Ishikawa (cell line): ENCODE measurements at regions not wholly inside any gene's neighbourhood (a gene's known extent, or its start where the extent isn't known, plus 50 kb on each side); places are given as distances from the start of the nearest gene placed in this dataset.

Experiments
- CEBPB ChIP-seq: IDR thresholded peaks from 2 replicates; pipeline ENCODE4 v1.6.1; 2012
- EP300 ChIP-seq: IDR thresholded peaks from 2 replicates; pipeline ENCODE4 v1.6.1; 2012; ENCODE audit warnings: borderline replicate concordance
- FOXM1 ChIP-seq: IDR thresholded peaks from 2 replicates; pipeline ENCODE4 v1.6.1; 2012; ENCODE audit warnings: low read depth, borderline replicate concordance
- NFIC ChIP-seq: IDR thresholded peaks from 2 replicates; pipeline ENCODE4 v1.6.1; 2012
- RAD21 ChIP-seq: IDR thresholded peaks from 2 replicates; pipeline ENCODE4 v1.6.1; 2012; ENCODE audit warnings: low read depth
- REST ChIP-seq: IDR thresholded peaks from 2 replicates; pipeline ENCODE4 v1.6.1; 2012; ENCODE audit warnings: low read depth, mild to moderate bottlenecking
- TAF1 ChIP-seq: IDR thresholded peaks from 2 replicates; pipeline ENCODE4 v1.6.1; 2012; ENCODE audit warnings: low read depth, mild to moderate bottlenecking
- TEAD4 ChIP-seq: IDR thresholded peaks from 2 replicates; pipeline ENCODE4 v1.6.1; 2012
- YY1 ChIP-seq: IDR thresholded peaks from 2 replicates; pipeline ENCODE4 v1.6.1; 2012; ENCODE audit warnings: low read depth
- ZBTB7A ChIP-seq: IDR thresholded peaks from 2 replicates; pipeline ENCODE4 v1.6.1; 2012; ENCODE audit warnings: low read depth

- TF ChIP-seq EP300 (no peak), TEAD4 (no peak), NFIC (no peak), RAD21 (no peak), CEBPB (no peak), TAF1 (no peak), YY1 (no peak), ZBTB7A (no peak), FOXM1 (no peak), REST (no peak)
Observed at GRCh38 chr16:79698341-79698753, 97.8 kb upstream of the MAF start.
